HG02763 (cell line): ENCODE measurements at regions not wholly inside any gene's neighbourhood (a gene's known extent, or its start where the extent isn't known, plus 50 kb on each side); places are given as distances from the start of the nearest gene placed in this dataset.
"Not testable (repeated sequence)": the region's sequence is repeated elsewhere in the genome, so short reads cannot be mapped to it uniquely, and the experiment has no call there.

ENCODE experiments used
- ATAC-seq: cut with Tn5 transposase; IDR thresholded peaks from one replicate; pipeline ENCODE4 v1.9.1; 2021; ENCODE audit warnings: mild to moderate bottlenecking, moderate library complexity; ENCODE audit not compliant: unreplicated experiment

DNA sequence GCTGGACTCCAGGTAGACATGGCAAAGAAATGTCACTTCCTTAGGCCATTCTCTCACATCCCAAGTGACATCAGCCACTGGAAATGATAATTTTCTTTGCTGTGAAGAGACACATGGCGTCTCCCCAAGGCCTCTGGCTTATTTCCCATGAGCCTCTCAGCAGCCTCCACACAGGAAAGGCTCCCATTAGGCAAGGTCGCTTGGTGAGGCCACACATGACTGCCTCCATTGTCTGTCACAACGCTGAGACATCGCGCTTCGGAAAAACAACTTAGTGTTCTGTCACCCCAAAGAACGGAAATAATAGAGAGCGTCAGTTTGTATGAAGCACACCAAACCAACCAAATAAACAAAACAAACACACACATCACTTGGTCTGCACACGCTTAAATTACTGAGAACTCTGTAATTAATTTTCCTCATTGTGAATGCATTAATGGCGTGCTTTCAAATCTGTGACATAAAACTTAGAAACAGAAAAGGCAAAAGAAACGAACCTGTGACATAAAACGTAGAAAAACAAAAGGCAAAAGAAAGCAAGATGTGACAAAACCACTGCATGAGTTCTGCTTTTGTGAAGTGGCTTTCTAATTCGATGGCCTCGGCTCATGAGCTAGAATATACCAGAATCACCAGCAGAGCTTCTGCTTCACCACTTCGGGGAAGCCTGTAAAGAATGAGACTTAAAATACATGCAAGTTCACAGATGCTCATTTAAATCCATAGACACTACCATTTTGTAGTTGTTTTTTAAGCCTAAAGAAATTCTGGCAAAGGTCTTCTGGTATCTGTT is 404.2 kb upstream of the SGCG start:
- no peak for ATAC-seq

DNA sequence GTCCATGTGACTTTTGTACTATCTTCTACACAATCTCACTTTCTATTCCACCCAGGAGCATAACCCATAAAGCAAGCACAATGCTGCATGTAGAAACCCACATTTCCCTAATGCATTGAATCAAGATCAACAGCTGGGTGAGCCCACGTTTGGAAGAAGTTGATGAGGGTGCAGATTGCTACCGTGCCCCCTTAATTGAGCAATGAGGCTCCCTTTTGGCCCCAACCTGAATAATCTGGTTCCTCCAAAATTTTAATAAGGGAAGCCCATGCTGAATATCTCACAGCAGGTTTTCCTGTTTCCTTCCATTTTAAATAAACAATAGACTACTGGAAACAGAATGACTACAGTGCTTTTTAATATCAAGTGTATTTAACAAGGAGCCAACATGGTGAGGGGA is 403.6 kb upstream of the SGCG start:
- ATAC-seq, result no peak

DNA sequence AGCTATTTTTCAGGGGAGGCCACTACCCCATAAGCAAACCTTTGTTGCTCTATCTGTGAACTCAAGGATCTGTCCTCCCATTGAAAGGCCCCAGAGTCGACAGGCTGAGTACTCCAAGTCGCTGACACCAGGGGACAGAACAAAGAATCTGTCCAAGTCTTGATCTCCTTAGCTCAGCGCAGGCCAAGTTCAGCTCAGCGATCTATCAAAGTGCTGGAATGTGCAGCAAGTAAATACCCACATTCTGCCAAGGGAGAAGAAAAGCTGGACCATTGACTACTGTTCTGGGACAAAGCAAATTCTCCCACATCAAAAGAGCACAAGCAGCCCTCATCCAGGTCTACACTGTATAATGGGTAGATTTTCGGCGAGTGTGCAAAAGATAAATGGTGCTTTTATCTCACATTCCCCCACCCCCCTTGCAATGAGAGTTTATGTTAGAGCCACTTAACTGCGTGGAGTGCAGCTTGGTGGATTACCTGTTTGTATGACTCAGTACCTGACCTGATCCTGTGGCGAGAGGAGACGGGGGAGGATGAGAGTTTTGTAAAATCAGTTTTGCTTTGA is 391.7 kb upstream of the SGCG start:
- no peak for ATAC-seq

DNA sequence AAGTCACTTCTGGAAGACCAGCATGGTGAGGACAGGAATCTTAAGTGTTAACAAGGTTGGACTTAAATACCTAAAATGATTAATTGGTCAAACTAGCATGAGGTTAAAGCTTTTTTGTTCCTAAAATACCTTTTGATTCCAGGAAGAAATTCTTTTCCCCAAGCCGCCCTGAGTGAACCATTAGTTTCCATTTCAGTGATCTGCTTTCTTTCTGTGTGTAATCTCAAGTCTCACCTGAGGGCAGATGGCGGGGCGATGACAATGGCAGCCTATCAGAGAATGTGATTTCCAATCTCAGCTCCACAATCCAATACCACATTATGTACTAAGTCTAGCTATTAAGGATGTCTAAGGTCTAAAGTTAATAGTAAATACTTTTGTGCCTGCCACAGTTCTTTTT is 390.9 kb upstream of the SGCG start:
- no peak for ATAC-seq

DNA sequence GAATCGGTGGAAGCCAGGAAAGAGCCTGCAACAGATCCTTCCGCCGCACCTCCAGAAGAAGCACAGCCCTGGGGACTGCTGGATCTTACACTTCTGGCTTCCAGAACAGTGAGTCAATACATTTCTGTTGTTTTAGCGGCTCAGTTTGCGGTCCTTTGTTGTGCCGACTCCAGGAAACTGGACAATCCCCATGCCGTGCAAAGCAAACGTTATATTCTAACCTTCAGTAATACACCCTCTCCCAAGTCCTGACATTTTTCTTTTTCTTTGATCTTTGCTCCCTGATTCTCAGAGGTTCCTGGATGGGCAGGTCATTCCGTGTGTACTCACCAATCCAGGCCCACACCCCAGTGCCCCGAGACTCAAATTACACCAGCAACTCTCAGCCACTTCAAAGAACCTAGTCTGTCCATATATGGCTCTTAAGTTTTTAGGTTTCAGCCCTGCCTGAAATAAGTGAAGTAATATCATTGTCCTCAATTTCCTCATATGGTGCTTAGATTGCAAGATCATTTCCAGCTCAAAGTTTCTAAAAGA is 387.1 kb upstream of the SGCG start:
- ATAC-seq, result no peak

DNA sequence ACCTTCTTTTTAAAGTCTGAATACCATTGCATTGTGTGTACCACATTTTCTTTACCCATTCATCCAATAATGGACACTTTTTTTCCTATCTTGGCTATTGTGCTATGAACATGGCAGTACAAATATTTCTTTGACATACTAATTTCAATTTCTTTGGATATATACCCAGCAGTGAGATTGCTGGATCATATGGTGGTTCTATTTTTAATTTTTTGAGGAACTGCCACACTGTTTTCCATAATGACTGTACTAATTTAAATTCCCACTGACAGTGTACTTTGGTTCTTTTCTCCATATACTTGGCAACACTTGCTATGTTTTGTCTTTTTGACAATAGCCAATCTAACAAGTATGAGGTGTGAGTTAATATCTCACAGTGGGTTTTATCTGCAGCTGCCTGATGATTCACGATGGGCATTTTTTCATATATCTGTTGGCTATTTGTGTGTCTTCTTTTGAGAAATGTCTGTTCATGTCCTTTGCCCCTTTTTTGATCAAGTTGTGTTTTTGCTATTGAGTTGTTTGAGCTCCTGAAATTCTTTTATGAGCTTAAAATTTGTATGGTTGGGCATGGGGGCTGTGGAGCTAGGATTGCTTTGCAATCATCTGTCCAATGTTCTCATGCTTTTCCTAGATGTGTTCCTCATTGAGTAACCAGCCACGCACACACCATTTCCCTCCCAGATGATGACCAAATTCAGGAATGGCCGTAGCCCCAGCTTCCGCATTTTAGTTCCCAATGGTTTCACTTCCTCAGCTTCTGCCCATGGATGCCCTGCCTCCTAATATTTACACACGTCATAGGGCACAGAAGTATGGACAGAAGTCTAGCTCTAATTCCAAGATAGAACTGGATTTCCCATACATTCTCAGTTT is 380.0 kb upstream of the SGCG start:
- ATAC-seq, result no peak

DNA sequence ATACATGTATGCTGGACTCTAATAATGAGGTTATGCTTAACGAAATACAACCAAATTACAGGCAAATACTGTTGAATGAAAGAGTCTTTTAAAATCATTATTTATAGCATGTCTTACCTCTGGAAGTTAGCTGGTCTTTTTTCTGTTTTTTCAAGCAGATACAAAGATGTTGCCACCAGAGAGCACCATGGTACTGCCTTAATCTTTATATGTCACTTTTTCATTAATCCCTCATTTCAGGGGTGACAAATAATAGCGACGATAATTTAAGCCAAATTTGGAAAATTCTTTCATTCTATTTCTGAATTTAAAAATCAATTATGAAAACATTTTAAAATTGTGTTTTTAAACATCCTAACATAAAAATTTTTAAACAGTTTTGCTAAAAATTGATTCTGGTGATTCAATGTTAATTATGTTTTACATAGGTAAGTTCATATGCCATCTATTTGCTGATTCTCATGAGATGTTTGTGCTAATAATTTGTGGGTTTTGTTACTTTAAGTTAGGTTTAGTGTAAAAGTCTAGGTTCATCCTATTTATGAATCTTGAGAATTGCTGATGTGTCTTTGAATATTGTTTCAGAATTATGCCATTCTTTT is 379.3 kb upstream of the SGCG start:
- no peak for ATAC-seq

DNA sequence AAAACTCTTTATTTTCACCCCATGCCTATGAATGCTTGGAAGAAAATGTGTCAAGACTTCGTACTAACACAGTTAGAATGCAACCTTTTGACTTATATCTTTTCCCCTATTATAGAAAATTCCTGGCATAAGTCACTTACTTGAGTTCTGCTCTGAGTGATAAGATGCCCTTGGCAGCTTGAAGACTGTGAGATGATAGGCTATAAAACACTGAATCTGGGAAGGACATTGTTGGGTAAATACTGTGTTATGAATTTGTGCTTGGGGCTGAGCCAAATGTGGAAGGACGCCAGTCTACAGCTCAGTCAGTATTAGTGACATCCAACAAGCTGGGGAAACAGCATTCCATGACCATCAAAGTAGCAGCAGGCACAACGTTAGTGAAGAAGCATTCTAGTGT is 368.0 kb upstream of the SGCG start:
- no peak for ATAC-seq

DNA sequence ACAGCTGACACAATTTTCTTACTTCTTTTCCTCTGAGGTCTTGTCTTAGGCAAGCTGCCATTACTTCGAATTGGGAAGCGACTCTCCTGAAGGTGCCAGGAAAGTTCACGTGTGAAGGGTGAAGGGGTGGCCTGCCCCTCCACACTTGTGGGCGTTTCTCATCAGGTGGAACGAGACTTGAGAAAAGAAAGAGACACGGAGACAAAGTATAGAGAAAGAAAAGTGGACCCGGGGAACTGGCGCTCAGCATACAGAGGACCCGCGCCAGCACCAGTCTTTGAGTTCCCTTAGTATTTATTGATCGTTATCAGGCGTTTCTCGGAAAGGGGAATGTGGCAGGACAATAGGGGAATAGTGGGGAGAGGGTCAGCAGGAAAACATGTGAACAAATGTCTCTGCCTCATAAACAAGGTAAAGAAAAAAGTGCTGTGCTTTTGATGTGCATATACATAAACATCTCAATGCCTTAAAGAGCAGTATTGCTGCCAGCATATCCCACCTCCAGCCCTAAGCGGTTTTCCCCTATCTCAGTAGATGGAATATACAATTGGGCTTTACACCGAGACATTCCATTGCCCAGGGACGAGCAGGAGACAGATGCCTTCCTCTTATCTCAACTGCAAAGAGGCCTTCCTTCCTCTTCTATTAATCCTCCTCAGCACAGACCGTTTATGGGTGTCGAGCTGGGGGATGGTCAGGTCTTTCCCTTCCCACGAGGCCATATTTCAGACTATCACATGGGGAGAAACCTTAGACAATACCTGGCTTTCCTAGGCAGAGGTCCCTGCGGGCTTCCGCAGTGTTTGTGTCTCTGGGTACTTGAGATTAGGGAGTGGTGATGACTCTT is 367.0 kb upstream of the SGCG start:
- not testable (repeated sequence) for ATAC-seq

DNA sequence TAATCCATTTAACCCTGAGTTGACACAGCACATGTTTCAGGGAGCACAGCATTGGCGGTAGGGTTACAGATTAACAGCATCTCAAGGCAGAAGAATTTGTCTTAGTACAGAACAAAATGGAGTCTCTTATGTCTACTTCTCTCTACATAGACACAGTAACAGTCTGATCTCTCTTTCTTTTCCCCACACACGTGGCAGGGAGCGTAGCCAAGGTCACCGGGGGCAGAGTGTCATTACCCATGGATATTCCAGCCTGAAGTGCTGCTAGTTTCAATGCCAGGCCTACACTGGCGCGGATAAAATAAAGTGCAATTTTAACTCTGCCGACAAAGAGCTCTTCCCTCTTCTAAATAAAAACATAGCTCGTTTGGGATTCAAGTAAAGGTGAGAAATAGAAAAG is 366.3 kb upstream of the SGCG start:
- ATAC-seq, result not testable (repeated sequence)

DNA sequence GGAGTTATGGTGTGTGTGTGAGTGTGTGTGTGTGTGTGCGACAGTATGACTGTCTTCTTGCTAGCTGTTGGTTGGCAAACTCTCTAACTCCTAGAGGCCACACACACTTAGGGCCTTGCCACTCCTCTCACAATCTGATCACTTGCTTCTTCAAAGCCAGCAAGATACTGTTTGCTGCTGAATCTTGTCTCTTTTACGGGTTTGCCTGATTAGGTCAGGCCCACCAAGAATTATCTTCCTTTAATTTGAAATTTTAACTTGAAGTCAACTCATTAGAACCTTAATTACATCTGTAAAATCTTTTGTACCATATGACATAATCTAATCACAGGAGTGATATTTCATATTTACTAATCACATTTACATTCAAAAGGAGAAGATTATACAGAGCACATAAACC is 359.2 kb upstream of the SGCG start:
- ATAC-seq, result no peak

DNA sequence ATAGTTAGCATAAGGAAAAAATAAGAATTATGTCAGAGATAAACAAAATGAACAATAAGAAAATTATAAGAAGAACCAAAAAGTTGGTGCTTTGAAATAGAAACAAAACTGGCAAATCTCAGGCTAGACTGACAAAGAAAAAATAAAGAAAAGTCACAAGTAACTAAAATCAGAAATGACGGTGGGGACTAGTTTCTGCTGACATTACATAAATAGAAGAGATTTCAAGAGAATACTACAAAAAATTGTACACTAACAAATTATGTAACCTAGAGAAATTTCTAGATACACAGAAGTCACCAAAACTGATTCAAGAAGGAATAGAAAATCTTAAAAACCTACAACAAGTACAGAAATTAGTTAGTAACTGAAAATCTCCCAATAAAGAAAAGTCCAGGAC is 355.6 kb upstream of the SGCG start:
- no peak for ATAC-seq

DNA sequence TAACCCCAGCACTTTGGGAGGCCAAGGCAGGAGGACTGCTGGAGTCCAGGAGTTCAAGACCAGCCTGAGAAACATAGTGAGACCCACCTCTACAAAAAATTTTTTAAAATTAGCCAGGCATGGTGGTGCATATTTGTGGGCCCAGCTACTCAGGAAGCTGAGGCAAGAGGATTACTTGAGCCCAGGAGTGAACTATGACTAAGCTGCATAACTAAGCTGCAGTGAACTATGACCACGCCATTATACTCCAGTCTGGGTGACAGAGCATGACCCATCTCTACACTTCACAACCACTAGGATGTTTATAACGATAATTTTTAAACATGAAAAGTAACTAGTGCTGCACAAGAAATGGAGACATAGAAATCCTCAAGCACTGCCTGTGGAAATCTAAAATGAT is 352.7 kb upstream of the SGCG start:
- no peak for ATAC-seq

DNA sequence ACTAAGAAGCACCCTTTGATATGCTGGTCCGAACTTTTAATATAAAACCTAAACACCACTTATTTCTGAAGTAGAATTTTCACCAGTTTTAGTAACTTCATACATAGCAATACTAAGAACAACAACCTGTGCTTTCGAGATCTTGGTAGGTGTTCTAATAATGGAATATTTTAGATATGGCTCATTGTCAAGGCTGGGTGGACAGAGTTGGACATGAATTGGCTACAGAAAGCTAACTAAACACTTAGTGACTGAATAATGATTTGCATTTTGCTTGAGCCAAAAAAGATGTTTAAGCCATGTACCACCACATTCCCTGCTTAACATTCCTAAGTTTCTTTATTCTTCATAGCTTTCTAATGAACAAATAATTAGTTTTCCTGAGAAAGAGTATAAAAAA is 344.3 kb upstream of the SGCG start:
- ATAC-seq, result no peak

DNA sequence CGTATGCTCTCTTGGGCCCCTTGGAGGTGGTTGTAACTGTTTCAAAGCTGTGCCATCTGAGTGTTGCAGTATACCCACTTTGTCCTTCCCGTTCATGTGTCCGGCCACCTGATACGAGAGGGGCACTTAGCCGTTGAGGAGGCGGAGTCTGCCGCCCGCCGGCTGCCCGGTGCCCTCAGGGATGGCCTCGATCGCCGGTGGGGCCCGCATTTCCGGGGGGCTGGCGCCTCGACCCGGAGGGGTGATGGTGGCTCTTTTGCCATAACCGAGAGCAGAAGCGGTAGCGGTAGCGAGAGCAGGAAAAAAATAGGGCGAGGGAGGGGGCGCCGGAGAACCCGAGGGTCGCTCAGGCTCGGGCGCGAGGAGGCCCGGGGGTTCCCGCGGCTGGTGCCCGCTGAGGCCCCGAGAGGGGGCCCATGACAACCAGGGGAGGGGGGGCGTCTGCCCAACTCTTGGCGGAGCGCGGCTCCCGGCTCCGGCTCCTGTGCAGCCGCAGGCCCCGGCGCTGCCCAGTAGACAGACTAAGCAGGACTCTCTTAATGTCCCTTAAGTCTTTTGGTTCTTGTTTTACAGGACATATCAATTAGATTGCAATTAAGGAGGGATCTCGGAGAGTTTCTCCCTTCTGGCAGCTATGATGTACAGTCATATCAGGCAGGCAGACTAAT is 342.7 kb upstream of the SGCG start:
- ATAC-seq, result no peak

DNA sequence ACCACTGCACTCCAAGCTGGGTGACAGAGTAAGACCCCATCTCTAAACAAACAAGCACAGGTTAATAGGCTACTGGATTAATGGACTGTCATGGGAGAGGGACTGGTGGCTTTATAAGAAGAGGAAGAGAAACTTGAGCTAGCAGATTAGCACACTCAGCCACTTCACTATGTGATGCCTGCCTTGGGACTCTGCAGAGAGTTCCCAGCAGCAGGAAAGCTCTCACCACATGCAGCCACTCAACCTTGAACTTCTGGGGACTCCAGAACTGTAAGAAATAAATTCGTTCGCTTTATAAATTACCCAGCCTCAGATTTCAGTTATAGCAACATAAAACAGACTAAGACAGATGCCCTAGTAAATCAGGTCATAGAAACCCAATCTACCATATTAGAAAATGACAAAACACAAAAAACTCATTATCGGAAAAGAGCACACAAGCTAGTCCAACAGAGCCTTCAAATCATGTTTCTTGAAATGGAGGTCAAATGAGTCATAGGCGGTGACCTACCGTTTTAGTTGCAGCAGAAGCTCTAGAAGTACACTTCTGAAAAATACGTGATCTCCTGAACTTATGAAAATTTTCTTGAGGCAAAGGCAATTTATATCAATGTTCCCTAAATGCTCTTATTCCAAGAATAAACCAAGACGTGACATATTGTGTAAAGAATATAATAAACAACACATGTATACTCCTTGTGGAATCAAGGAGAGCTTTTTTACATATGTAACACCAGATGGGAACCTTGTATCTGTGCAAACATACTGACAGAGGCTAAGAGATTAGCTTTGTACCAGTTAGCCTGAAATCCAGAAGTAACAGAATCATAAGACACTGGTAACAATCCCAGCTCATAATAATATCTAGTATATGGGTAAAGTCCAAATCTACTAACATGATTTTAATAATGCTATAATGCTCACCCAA is 340.9 kb upstream of the SGCG start:
- no peak for ATAC-seq

DNA sequence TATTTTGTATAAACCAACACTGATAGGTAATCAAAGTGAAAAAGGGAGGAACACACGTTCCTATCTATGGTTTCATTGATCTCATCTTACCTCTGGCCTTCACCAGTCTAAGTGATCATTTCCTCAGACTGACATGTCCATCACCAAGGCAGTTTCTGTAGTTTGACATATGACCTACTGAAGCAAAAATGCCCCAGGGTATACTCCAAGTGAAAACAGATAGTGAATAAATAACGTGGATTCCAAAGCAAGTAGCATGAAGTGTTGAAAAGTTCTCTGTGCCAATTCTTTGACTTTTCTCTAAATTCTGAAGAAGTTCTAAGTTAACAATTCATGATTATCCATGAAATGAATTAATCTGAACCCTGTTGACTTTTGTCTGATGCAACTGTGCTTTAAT is 334.2 kb upstream of the SGCG start:
- ATAC-seq, result no peak

DNA sequence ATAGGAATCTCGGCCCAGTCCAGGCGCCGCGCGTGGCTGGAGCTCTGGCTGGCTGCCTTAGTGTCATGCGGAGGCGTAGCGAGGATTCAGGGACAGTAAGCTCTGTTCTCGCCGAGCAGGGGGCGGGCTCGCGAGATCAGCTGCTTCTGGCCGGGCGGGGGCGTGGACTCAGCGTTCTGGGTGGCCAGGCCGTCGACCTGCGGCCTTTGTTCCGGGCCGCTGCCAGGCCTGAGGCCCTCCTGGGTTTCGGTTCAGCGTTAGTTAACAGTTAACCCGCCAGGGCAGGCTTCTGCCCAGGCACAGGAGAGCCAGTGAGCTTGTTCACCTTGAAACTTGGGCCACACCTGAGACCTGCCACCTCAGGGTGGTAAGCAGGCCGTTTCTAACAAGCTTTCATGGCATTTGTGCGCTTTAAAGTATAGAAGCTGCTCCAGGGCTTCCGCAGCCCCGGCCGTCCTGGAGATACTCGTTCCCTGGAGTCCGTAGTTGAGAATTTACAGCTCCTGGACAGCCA is 332.2 kb upstream of the SGCG start:
- no peak for ATAC-seq

DNA sequence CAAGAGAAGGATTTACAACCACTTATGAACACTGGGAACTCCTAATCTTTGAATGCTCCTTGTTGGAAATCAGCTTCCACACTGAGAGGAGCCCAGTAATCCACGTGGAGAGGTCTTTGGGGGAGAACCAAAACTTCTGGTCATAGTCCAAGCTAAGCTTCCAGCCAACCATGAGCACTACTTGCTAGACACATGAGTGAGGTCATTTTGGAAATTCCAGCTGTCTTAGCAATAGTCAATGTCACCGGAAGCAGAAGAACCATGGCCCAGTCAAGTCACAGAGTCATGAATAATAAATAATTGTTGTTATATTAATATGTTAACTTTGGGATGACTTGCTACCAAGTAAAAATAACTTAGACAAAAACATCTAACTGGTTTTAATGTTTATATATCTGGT is 324.9 kb upstream of the SGCG start:
- no peak for ATAC-seq
